Large intestine (tissue), 3 donors: ENCODE measurements at regions not wholly inside any gene's neighbourhood (a gene's known extent, or its start where the extent isn't known, plus 50 kb on each side); places are given as distances from the start of the nearest gene placed in this dataset.

Experiments used
- DNase-seq, 2 donors: peaks; one replicate each; pipeline versions ENCODE4 v3.0.0 to v3.0.0-alpha.2; 2013
- H3K27ac ChIP-seq: one replicate; pipeline ENCODE4 v1.5.1; 2013; ENCODE audit warnings: low read length
- H3K27me3 ChIP-seq: 2 replicates; pipeline ENCODE4 v1.6.1; 2013; ENCODE audit warnings: low read length; ENCODE audit not compliant: control insufficient read depth, insufficient read depth
- H3K36me3 ChIP-seq: 2 replicates; pipeline ENCODE4 v1.6.1; 2013; ENCODE audit warnings: low read length; ENCODE audit not compliant: control insufficient read depth, insufficient read depth
- H3K4me1 ChIP-seq: one replicate; pipeline ENCODE4 v1.6.1; 2013; ENCODE audit warnings: low read length; ENCODE audit not compliant: control insufficient read depth, insufficient read depth
- H3K4me3 ChIP-seq: one replicate; pipeline ENCODE4 v1.5.1; 2013; ENCODE audit warnings: low read length
- H3K9me3 ChIP-seq: one replicate; pipeline ENCODE4 v1.6.1; 2013; ENCODE audit warnings: mild to moderate bottlenecking, low read depth, low read length, moderate library complexity; ENCODE audit not compliant: control insufficient read depth
- WGBS: methylation state at CpG from one replicate; pipeline ENCODE4 v1.1.5; 2013; ENCODE audit warnings: low lambda C conversion rate; ENCODE audit not compliant: insufficient coverage; 5-methylcytosine and 5-hydroxymethylcytosine counted together

DNA sequence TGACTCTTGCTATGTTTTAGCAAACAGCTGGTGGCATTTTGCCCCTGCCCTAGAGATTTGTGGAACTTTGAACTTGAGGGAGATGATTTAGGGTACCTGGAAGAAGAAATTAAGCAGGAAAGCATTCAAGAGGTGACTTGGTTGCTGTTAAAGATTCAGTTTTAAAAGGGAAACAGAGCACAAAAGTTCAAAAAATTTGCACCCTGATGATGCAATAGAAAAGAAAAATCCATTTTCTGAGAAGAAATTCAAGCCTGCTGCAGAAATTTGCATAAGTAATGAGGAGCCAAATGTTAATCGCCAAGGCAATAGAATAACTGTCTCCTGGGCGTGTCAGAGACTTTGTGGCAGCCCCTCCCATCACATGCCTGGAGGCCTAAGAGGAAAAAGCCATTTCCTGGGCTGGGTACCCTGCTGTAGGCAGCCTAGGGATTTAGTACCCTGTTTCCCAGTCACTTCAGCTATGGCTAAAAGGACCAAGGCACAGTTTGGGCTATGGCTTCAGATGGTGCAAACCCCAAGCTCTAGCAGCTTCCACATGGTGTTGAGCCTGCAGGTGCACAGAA is 958.5 kb upstream of the MIR17HG start:
- no peaks in the 10 kb centered on the region for H3K36me3 ChIP-seq
- no peaks in the 10 kb centered on the region for H3K4me1 ChIP-seq
- DNase-seq: no peak
- no peaks in the 10 kb centered on the region for H3K27me3 ChIP-seq
- WGBS: no CpG with 5 or more reads among the region's 2 CpGs
- H3K27ac ChIP-seq: no peak overlapping the region
- H3K9me3 ChIP-seq: no peaks in the 10 kb centered on the region
- no peak overlapping the region for H3K4me3 ChIP-seq

DNA sequence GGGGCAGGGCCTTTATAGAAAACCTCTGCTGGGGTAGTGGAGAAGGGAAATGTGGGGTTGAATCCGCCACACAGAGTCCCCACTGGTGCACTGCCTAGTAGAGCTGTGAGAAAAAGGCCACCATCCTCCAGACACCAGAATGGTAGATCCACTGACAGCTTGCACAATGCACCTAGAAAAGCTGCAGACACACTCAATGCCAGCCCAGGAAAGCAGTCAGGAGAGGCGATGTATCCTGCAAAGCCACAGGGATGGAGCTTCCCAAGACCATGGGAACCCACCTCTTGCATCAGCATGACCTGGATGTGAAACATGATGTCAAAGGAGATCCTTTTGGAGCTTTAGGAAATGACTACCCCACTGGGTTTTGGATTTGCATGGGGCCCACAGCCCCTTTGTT is 958.0 kb upstream of the MIR17HG start:
- no peak for DNase-seq
- H3K27ac ChIP-seq: no peak overlapping the region
- no peak overlapping the region for H3K4me3 ChIP-seq
- H3K27me3 ChIP-seq: no peaks in the 10 kb centered on the region
- no peaks in the 10 kb centered on the region for H3K4me1 ChIP-seq
- WGBS: no CpG with 5 or more reads among the region's 2 CpGs
- H3K36me3 ChIP-seq: no peaks in the 10 kb centered on the region
- H3K9me3 ChIP-seq: no peaks in the 10 kb centered on the region

DNA sequence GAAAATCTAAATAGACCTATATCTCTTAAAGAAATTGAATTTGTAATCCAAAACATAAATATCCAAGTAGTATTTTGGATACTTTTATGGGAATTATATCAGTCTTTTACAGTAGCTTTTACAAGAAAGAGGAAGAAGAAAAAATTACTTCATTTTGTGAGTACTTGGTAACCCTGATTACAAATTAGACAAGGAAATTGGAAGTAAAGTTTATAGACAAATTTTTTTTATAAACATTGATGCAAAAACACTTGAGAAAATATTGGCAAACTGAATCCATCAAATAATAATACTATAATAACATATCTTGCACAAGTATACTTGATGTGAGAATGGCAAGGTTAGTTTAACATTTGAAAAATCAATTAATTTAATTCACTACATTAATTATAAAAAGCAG is 954.1 kb upstream of the MIR17HG start:
- no peaks in the 10 kb centered on the region for H3K9me3 ChIP-seq
- no peak overlapping the region for H3K27ac ChIP-seq
- H3K4me1 ChIP-seq: no peaks in the 10 kb centered on the region
- H3K27me3 ChIP-seq: no peaks in the 10 kb centered on the region
- DNase-seq: no peak
- no peak overlapping the region for H3K4me3 ChIP-seq
- H3K36me3 ChIP-seq: no peaks in the 10 kb centered on the region

DNA sequence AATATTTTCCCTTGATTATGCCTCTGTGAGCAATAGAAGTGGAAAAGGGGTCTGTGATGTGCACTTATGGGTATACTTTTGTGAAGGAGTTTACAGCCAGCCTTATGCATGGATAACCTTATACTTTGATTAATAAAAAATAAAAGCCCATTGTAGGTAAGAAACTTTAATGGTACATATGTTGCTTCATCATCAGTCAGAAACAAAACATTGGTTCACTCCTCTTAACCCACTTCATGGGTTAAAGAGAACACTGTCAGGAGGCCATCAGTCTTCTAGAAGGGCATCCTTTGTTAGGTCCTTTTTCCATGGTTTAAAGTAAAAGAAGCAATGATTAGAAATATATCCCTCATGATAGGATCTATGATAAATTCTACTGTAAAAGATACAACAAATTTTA is 952.1 kb upstream of the MIR17HG start:
- H3K27ac ChIP-seq: no peak overlapping the region
- no peaks in the 10 kb centered on the region for H3K9me3 ChIP-seq
- no peak for DNase-seq
- no peaks in the 10 kb centered on the region for H3K36me3 ChIP-seq
- H3K4me3 ChIP-seq: no peak overlapping the region
- H3K27me3 ChIP-seq: no peaks in the 10 kb centered on the region
- H3K4me1 ChIP-seq: no peaks in the 10 kb centered on the region

DNA sequence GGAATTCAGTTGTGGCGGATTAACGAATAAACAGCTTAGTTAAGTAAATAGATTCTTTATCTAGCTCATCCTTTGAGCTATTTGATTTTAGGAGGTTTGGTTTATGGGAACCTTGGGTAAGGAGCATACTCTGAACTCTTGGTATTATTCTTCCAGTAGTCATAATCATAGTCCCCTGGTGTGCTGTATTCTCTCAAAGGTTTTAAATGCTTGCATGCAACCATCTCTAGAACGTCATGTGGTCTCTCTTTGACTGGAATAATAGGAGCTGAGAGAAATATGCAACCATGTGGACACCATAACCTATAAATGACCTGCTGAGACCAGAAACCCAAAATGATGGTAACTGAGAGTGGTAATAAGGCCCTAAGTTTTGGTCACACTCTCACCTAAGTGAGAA is 951.6 kb upstream of the MIR17HG start:
- Histone ChIP-seq H3K27ac (no peak overlapping the region), H3K9me3 (no peaks in the 10 kb centered on the region), H3K4me3 (no peak overlapping the region), H3K4me1 (no peaks in the 10 kb centered on the region), H3K36me3 (no peaks in the 10 kb centered on the region), H3K27me3 (no peaks in the 10 kb centered on the region)
- WGBS: 93% methylated on average over 2 of the region's 3 CpGs
- DNase-seq: no peak

DNA sequence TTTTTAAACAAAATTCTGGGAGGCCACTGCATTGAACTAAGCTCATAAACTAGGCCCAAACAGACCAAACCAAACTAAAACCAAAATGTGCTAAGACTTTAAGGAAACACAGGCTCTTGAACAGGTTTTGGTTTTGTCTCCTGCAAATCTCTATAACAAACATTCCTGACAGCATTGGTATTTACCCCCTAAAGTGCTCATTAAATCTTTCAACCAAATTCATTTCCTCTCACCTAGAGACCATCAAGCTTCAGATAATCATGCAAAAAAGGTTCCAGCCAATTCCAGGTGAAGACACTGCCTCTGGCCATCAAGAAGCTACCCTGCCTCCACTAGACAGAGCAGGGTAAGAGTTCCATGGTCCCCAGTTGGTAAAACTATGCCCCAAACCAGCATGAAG is 951.2 kb upstream of the MIR17HG start:
- Histone ChIP-seq H3K4me3 (no peak overlapping the region), H3K4me1 (no peaks in the 10 kb centered on the region), H3K9me3 (no peaks in the 10 kb centered on the region), H3K36me3 (no peaks in the 10 kb centered on the region), H3K27me3 (no peaks in the 10 kb centered on the region), H3K27ac (no peak overlapping the region)
- DNase-seq: no peak

DNA sequence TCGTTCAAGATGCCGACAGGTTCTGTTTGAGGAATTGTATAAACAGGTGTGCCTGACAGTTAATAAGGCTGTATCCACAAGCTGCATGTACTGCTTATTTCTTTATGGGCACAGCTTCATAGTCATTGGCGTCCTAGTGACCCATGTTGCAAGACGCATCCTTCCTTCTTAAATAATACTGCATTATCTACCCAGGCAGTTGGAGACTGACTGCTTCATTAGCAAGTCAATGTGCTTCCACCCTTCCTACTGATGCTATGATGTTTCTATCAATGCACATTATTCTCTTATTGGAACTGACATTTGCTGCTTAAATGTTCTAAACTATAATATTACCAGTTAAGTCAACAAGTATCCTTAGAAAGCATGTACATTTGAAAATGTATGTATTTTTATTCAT is 950.0 kb upstream of the MIR17HG start:
- H3K27ac ChIP-seq: no peak overlapping the region
- WGBS: no CpG with 5 or more reads among the region's 4 CpGs

DNA sequence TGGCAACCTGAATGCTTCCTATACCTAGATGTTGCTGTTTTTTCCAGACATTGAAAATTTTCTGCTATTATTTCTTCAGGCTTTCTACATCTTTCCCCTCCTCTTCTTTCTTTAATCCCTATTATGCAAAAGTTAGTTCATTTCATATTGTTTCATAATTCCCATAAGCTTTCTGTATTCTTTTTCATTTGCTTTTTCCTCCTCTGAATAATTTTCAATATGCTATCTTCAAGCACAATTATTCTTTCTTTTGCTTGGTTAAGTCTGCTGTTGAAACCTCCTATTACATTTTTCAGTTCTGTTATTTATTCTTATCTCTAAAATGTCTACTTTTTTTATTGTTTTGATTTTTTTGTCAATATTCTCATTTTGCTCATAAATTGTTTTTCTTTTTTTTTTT is 947.1 kb upstream of the MIR17HG start:
- Histone ChIP-seq H3K9me3 (no peaks in the 10 kb centered on the region), H3K4me3 (no peak overlapping the region), H3K27ac (no peak overlapping the region), H3K36me3 (no peaks in the 10 kb centered on the region), H3K27me3 (no peaks in the 10 kb centered on the region), H3K4me1 (no peaks in the 10 kb centered on the region)
- no peak for DNase-seq

More for the DNA sequence above, 950.0 kb upstream of the MIR17HG start:
- Histone ChIP-seq H3K4me1 (no peaks in the 10 kb centered on the region), H3K36me3 (no peaks in the 10 kb centered on the region), H3K9me3 (no peaks in the 10 kb centered on the region), H3K4me3 (no peak overlapping the region), H3K27me3 (no peaks in the 10 kb centered on the region)
- no peak for DNase-seq

DNA sequence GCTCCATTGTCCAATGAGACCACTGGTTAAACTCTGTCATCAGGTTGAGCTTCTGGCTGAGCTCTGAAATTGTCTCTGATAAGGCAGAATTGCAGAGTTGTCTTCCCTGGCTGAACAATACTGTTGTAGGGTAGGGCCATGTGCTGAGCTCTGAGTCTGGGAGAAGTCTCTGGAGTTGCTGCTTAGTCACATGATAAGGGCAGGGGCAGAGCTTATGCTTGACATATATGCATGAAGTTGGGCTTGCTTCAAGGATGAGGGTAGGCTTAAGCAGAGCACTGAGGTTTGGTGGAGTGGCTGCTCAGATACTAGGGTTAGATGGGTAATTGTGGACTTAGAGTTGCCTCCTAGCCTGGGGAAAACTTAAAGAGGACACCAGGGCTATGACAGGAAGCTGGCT is 946.3 kb upstream of the MIR17HG start:
- Histone ChIP-seq H3K4me1 (no peaks in the 10 kb centered on the region), H3K9me3 (no peaks in the 10 kb centered on the region), H3K27me3 (no peaks in the 10 kb centered on the region), H3K36me3 (no peaks in the 10 kb centered on the region), H3K4me3 (no peak overlapping the region), H3K27ac (no peak overlapping the region)
- DNase-seq: no peak

DNA sequence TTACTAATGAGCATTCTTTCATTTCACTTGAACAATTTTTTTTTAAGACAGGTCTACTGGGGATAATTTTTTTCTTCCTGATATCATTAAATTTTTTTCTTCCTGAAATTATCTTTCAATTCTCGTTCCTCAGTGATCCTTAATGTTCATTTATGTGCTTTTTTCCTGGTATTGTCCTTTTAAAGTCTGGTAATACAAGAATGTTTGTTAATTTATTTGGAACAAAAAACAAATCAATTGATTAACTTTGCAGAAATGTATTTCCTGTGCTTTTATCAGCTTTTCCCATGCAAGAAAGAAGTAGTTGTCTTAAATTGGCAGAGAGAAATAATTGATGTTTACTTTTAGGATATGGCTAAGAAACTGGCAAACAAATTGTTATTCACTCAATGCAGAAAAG is 945.4 kb upstream of the MIR17HG start:
- Histone ChIP-seq H3K27ac (no peak overlapping the region), H3K4me1 (no peaks in the 10 kb centered on the region), H3K27me3 (no peaks in the 10 kb centered on the region), H3K9me3 (no peaks in the 10 kb centered on the region), H3K36me3 (no peaks in the 10 kb centered on the region), H3K4me3 (no peak overlapping the region)
- WGBS: 75% methylated on average over 1 of the region's 1 CpG
- no peak for DNase-seq

DNA sequence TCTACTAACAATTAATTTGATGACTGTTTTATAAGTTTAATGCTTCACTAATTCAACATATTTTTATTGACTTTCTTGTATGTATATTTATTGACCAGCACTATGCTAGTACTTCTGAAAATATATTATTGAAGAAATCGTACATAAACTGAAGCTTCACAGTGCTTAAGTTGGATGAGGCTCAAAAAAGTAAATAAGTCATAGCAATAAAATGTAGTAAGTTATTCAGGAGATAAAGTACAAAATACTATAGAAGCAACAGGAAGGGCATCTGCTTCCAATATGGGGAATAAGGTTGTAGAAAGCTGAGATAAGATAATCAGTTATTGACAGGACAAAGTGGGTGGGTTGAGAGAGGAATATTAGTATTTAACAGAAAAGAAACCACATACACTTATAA is 944.9 kb upstream of the MIR17HG start:
- no peak overlapping the region for H3K4me3 ChIP-seq
- H3K4me1 ChIP-seq: no peaks in the 10 kb centered on the region
- DNase-seq: no peak
- H3K36me3 ChIP-seq: no peaks in the 10 kb centered on the region
- H3K9me3 ChIP-seq: no peaks in the 10 kb centered on the region
- no peak overlapping the region for H3K27ac ChIP-seq
- 63% methylated on average over 1 of the region's 1 CpG for WGBS
- H3K27me3 ChIP-seq: no peaks in the 10 kb centered on the region
